LNCAP (cell line): ENCODE measurements at regions not wholly inside any gene's neighbourhood (a gene's known extent, or its start where the extent isn't known, plus 50 kb on each side); places are given as distances from the start of the nearest gene placed in this dataset.

ENCODE experiments used
- CTCF ChIP-seq: fragments of 450-650 bp; IDR thresholded peaks from 2 replicates; pipeline ENCODE4 v1.5.1; 2017; ENCODE audit warnings: mild to moderate bottlenecking

GRCh38 chr9:78146241-78146640 is 89.6 kb upstream of the CEP78 start:
- no peak for TF ChIP-seq CTCF

GRCh38 chr9:78144663-78145377 is 91.1 kb upstream of the CEP78 start:
- no peak for TF ChIP-seq CTCF

- no peak for TF ChIP-seq CTCF
Observed at GRCh38 chr9:78144008-78144381, 91.9 kb upstream of the CEP78 start.

- TF ChIP-seq CTCF = no peak
Observed at GRCh38 chr9:78143281-78144007, 92.4 kb upstream of the CEP78 start.

- no peak for TF ChIP-seq CTCF
Observed at GRCh38 chr9:78133751-78134150, 102.1 kb upstream of the CEP78 start.

- TF ChIP-seq CTCF = no peak
Observed at GRCh38 chr9:78132701-78133058, 101.1 kb upstream of the GNAQ start.

GRCh38 chr9:78131969-78132700 is 100.5 kb upstream of the GNAQ start:
- TF ChIP-seq CTCF = no peak
